Activated CD8-positive, alpha-beta T cell treated with anti-CD3 and anti-CD28 coated beads, Interleukin-2, amount 10 ng/mL, durations not matched to agents 7 days and 5 days (primary cell): ENCODE measurements at regions not wholly inside any gene's neighbourhood (a gene's known extent, or its start where the extent isn't known, plus 50 kb on each side); places are given as distances from the start of the nearest gene placed in this dataset.
A peak's percentile ranks its signal among the peaks of the same experiment; 100 is the strongest.
"Not testable (repeated sequence)": the region's sequence is repeated elsewhere in the genome, so short reads cannot be mapped to it uniquely, and the experiment has no call there.

ENCODE experiments used
- ATAC-seq: fragments of 150-1000 bp; cut with Tn5 transposase; one replicate; pipeline ENCODE4 v1.10.0; 2021; ENCODE audit warnings: moderate library complexity
- CTCF ChIA-PET: fragments of 350-600 bp; sonication (Branson Sonifier 250); formaldehyde crosslinking; loops from one replicate; lab custom pipeline; 2021; ENCODE audit warnings: antibody characterized with exemption; lab: Charles Lee
- POLR2A ChIA-PET: fragments of 350-600 bp; sonication (Branson Sonifier 250); formaldehyde crosslinking; loops from one replicate; lab custom pipeline; 2021; ENCODE audit warnings: antibody characterized with exemption; lab: Charles Lee
- DNase-seq: peaks from one replicate; pipeline ENCODE4 v3.0.0-alpha.2; 2020
- H3K27ac Mint-ChIP-seq: one replicate; pipeline ENCODE4 v1.8.0; 2021; ENCODE audit warnings: mild to moderate bottlenecking, mixed read lengths
- H3K27me3 Mint-ChIP-seq: one replicate; pipeline ENCODE4 v1.8.0; 2021; ENCODE audit warnings: low read depth, mixed read lengths
- H3K36me3 Mint-ChIP-seq: one replicate; pipeline ENCODE4 v1.8.0; 2021; ENCODE audit warnings: low read depth, mixed read lengths
- H3K4me1 Mint-ChIP-seq: one replicate; pipeline ENCODE4 v1.8.0; 2021; ENCODE audit warnings: low read depth, mixed read lengths
- H3K4me3 Mint-ChIP-seq: one replicate; pipeline ENCODE4 v1.8.0; 2021; ENCODE audit warnings: mild to moderate bottlenecking, mixed read lengths
- H3K9me3 Mint-ChIP-seq: one replicate; pipeline ENCODE4 v1.8.0; 2022; ENCODE audit warnings: mixed read lengths; ENCODE audit not compliant: insufficient read depth

DNA sequence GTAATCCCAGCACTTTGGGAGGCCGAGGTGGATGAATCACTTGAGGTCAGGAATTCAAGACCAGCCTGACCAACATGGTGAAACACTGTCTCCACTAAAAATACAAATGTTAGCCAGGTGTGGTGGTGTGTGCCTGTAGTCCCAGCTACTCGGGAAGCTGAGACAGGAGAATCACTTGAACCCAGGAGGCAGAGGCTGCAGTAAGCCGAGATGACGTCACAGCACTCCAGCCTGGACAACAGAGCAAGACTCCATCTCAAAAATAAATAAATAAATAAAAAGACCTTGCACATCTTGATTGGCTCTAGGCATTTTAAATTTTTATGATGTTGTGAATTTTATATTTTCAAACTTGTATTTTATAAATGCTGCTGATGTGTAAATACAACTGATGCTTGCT lies 141.7 kb downstream of the ARRDC3 start:
- DNase-seq, H3K4me1 Mint-ChIP-seq, H3K27me3 Mint-ChIP-seq, H3K27ac Mint-ChIP-seq, H3K4me3 Mint-ChIP-seq, POLR2A ChIA-PET, H3K36me3 Mint-ChIP-seq, ATAC-seq: not testable (repeated sequence)
- H3K9me3 Mint-ChIP-seq = peaks cover 16% of the 10 kb centered on the region
- CTCF ChIA-PET = interaction anchor here (1.0 kb wide), 1 partner anchor 14 kb away, joined by 3 read pairs; no protein-coding TSS in a partner anchor

DNA sequence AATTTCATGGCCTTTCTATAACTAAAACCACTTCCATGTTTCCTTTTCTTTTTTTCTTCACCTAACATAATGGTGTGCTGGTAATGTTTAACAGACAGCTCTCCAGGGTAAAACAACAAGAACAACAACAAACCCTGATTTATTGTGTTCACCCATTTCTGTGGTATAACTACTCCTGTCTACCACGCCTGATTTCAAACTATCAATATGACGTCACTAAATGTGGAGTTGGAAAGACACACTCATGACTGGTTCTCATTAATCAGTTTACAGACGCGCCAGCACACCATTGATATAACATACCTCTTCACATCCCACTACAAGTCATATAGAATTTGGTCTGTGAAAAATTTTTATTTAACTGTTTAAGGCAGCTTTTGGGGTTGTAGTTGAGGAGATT lies 142.9 kb downstream of the ARRDC3 start:
- H3K36me3 Mint-ChIP-seq = peaks cover 4% of the 10 kb centered on the region
- no peak overlapping the region for H3K27ac Mint-ChIP-seq
- CTCF ChIA-PET = interaction anchor here (1.5 to 2.1 kb wide), 2 partner anchors 21 to 145 kb away, joined by 3 to 5 read pairs; no protein-coding TSS in a partner anchor
- H3K4me1 Mint-ChIP-seq = no peaks in the 10 kb centered on the region
- H3K9me3 Mint-ChIP-seq = peaks cover 16% of the 10 kb centered on the region
- ATAC-seq (no peak), DNase-seq (no peak)
- POLR2A ChIA-PET = no interaction called here
- H3K27me3 Mint-ChIP-seq = peaks cover 3% of the 10 kb centered on the region
- no peak overlapping the region for H3K4me3 Mint-ChIP-seq

DNA sequence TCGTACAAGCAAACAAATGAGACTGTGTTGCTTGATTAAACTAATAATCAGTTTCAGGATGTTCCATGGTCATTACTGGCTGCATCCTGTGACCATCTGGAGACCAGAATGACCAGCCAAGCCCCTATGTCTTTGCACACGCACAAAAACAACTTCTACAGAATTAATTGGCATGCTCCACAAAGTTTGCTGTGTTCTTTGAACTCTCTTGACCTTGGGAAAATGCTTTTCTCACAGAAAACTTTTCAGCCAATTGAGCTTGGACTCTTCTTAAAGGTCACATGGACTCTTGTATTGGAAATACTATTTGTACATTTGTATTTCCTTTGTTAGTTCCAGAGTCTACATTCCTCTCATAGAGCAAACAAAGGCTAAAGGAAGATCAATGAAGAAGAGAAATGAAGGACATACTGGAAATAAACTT lies 147.8 kb downstream of the ARRDC3 start:
- H3K36me3 Mint-ChIP-seq = no peaks in the 10 kb centered on the region
- ChIA-PET CTCF (interaction anchor here (1.1 to 1.8 kb wide), 2 partner anchors 15 to 150 kb away, joined by 3 read pairs; no protein-coding TSS in a partner anchor), POLR2A (no interaction called here)
- DNase-seq = no peak
- no peak overlapping the region for H3K4me3 Mint-ChIP-seq
- H3K9me3 Mint-ChIP-seq = no peaks in the 10 kb centered on the region
- no peaks in the 10 kb centered on the region for H3K4me1 Mint-ChIP-seq
- no peak overlapping the region for H3K27ac Mint-ChIP-seq
- no peak for ATAC-seq
- peaks cover 5% of the 10 kb centered on the region for H3K27me3 Mint-ChIP-seq

DNA sequence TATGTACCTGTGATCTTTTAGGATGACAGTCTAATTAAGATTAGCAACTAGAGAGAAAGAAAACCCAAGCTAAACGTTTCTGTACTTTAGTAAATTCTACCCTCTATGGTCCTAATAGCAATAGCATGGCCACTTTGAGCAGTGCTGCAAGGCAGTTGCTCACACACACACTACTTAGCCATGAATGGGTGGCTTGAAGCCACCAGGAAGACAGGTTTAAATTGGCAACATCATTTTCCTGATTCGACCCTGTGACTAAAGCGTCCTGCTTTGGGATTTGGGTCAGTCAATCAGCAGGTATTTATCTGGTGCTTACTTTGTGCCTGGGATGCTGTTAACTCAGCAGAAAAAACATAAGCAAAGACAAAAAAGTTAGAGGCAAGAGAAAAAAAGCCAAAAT lies 150.6 kb downstream of the ARRDC3 start:
- no peak for DNase-seq
- H3K9me3 Mint-ChIP-seq = peaks cover 12% of the 10 kb centered on the region

DNA sequence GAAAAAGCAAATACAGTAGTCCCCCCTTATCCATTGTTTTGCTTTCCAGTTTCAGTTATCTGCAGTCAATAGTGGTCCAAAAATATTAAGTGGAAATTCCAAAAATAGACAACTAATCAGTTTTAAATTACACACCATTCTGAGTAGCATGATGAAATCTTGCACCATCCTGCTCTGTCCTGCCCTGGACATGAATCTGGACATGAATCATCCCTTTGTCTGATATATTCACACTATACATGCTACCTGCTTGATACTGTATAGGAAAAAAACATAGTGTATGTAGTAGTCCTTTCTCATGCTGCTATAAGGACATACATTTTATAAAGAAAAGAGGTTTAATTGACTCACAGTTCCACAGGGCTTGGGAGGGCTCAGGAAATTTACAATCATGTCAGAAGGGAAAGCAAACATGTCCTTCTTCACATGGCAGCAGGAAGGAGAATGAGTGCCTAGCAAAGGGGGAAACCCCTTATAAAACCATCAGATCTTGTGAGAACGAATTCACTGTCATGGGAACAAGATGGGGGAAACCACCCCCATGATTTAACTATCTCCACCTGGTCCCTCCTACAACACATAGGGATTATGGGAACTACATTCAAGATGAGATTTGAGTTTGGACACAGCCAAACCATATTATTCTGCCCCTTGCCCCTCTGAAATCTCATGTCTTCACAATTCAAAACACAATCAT lies 153.9 kb downstream of the ARRDC3 start:
- Mint-ChIP-seq H3K4me3 (no peak overlapping the region), H3K27ac (no peak overlapping the region), H3K4me1 (no peaks in the 10 kb centered on the region), H3K9me3 (peaks cover 12% of the 10 kb centered on the region), H3K27me3 (peaks cover 7% of the 10 kb centered on the region), H3K36me3 (peaks cover 7% of the 10 kb centered on the region)
- ChIA-PET POLR2A (no interaction called here), CTCF (interaction anchor here (0.9 to 3.8 kb wide), 4 partner anchors 14 to 157 kb away, joined by 3 to 109 read pairs (median 6); no protein-coding TSS in a partner anchor)
- no peak for DNase-seq
- no peak for ATAC-seq

More for the DNA sequence above, 150.6 kb downstream of the ARRDC3 start:
- peaks cover 5% of the 10 kb centered on the region for H3K27me3 Mint-ChIP-seq
- H3K4me1 Mint-ChIP-seq = no peaks in the 10 kb centered on the region
- no peak for ATAC-seq
- peaks cover 7% of the 10 kb centered on the region for H3K36me3 Mint-ChIP-seq
- no peak overlapping the region for H3K27ac Mint-ChIP-seq
- no peak overlapping the region for H3K4me3 Mint-ChIP-seq
- POLR2A ChIA-PET = interaction anchor here (1.1 kb wide), 1 partner anchor 151 kb away, joined by 3 read pairs; the partner anchor contains the start of gene ARRDC3
- CTCF ChIA-PET = interaction anchor here (0.6 to 2.2 kb wide), 3 partner anchors 13 to 152 kb away, joined by 3 to 14 read pairs (median 4); no protein-coding TSS in a partner anchor

DNA sequence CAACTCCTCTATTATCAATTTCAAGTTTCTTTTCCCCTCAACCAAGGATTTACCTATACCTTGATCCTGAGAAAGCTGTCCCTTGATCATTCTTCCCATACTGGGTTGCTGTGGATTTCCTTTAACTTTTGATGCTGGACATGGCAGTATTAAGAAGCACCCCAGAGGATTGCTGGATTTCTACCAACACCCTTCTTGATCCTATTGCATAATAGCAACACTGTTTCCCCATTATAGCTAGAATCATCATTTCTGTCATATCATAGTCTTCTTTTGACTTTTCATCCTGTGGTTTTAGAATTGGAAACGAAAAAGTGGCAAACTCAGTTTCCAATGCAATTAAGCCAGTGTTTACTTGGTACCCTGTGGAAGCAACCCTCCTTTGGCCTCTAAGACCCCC lies 154.9 kb downstream of the ARRDC3 start:
- H3K27me3 Mint-ChIP-seq = peaks cover 4% of the 10 kb centered on the region
- peaks cover 7% of the 10 kb centered on the region for H3K36me3 Mint-ChIP-seq
- H3K9me3 Mint-ChIP-seq = peaks cover 12% of the 10 kb centered on the region
- ChIA-PET CTCF (interaction anchor here (1.2 to 3.8 kb wide), 6 partner anchors 14 to 362 kb away, joined by 3 to 109 read pairs (median 6); partner anchors contain the start of gene ARRDC3), POLR2A (interaction anchor here (0.8 to 1.6 kb wide), 2 partner anchors 152 to 157 kb away, joined by 4 to 8 read pairs; no protein-coding TSS in a partner anchor)
- H3K27ac Mint-ChIP-seq = no peak overlapping the region
- no peak for DNase-seq
- no peak for ATAC-seq
- H3K4me1 Mint-ChIP-seq = no peaks in the 10 kb centered on the region
- H3K4me3 Mint-ChIP-seq = no peak overlapping the region

DNA sequence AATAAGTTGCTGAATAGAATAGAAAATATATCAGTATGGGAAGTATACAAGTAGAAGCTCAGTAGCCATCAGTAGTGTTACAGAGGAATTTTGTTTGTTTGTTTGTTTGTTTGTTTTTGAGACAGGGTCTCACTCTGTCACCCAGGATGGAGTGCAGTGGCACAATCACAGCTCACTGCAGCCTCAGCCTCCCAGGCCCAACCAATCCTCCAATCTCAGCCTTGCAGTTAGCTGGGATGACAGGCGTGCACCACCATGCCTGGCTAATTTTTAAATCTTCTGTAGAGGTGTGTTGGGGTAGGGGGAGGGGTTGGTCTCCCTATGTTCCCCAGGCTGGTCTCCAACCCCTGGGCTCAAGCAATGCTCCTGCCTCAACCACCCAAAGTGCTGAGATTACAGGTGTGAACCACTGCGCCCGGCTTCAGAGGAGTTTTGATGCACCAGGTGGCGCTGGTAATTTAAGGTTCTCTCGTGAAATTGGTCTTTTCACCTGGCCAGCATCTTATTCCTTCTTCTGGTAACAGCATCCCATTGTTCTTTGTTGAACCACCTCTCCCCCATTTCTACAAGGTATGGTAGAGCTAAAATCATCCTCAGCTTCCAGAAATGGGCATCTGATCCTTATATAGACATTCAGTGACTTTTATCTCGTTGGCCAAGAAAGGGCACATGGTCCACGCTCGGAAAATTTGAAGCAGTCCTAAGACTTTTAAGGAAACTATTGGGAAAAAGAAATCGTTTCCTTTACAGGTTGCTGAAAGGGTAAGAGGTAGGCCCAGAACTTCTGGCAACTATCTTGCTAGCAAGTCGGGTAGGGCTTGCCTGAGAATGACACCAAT lies 157.1 kb downstream of the ARRDC3 start:
- peaks cover 12% of the 10 kb centered on the region for H3K9me3 Mint-ChIP-seq
- peak; percentile 71 for ATAC-seq
- ChIA-PET CTCF (interaction anchor here (0.7 to 3.8 kb wide), 11 partner anchors 53 to 193 kb away, joined by 3 to 109 read pairs (median 5); partner anchors contain the start of gene ARRDC3), POLR2A (interaction anchor here (1.0 to 2.2 kb wide), 3 partner anchors 155 to 159 kb away, joined by 5 to 9 read pairs (median 6); partner anchors contain the start of gene ARRDC3)
- H3K4me3 Mint-ChIP-seq = no peak overlapping the region
- no peaks in the 10 kb centered on the region for H3K4me1 Mint-ChIP-seq
- peak; percentile 71 for DNase-seq
- H3K27me3 Mint-ChIP-seq = peaks cover 4% of the 10 kb centered on the region
- H3K27ac Mint-ChIP-seq = no peak overlapping the region
- peaks cover 7% of the 10 kb centered on the region for H3K36me3 Mint-ChIP-seq

DNA sequence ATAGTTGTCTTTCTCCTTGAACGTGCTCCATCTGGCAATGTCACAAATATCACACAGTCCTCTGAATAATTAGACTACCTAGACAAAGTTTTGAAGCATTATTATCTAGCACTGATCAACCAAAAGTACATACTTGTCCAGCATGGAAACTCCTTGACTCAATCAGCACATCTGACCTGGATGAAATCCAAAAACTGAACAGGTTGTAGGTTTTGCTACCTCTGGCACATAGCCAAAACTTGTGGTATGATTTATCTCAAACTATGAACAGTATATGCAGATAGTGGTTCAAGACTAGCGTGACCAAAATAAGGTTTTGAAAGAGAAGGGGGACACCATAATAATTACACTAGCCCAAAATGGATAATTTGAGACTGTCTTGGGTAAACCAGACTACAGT lies 158.1 kb downstream of the ARRDC3 start:
- ChIA-PET CTCF (interaction anchor here (11.4 kb wide), 1 partner anchor 160 kb away, joined by 230 read pairs; the partner anchor contains the start of gene ARRDC3), POLR2A (no interaction called here)
- DNase-seq (no peak), ATAC-seq (no peak)
- peaks cover 6% of the 10 kb centered on the region for H3K36me3 Mint-ChIP-seq
- no peak overlapping the region for H3K27ac Mint-ChIP-seq
- H3K27me3 Mint-ChIP-seq = peaks cover 4% of the 10 kb centered on the region
- no peaks in the 10 kb centered on the region for H3K4me1 Mint-ChIP-seq
- H3K4me3 Mint-ChIP-seq = no peak overlapping the region
- peaks cover 10% of the 10 kb centered on the region for H3K9me3 Mint-ChIP-seq

DNA sequence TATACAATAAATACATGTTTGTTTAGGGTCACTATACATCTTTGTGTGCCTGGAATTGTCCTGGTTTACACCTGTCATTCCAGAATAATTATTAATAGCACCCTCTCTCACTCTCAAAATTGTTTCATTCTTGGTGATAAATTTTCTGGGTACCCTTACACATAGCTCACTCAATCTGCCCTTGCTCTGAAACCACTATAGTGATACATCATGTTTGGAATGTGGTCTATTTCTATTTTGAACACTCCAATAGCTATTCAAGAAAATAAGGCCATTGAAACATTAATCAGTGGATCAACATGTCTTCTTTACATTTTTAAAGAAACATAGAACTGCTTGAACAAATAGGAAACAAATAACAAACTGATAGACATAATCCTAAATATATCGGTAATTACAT lies 158.7 kb downstream of the ARRDC3 start:
- Mint-ChIP-seq H3K27me3 (peaks cover 4% of the 10 kb centered on the region), H3K9me3 (peaks cover 5% of the 10 kb centered on the region), H3K27ac (no peak overlapping the region), H3K4me1 (no peaks in the 10 kb centered on the region), H3K4me3 (no peak overlapping the region), H3K36me3 (peaks cover under 1% of the 10 kb centered on the region)
- ChIA-PET CTCF (interaction anchor here (11.4 kb wide), 1 partner anchor 161 kb away, joined by 230 read pairs; the partner anchor contains the start of gene ARRDC3), POLR2A (no interaction called here)
- DNase-seq (no peak), ATAC-seq (no peak)

DNA sequence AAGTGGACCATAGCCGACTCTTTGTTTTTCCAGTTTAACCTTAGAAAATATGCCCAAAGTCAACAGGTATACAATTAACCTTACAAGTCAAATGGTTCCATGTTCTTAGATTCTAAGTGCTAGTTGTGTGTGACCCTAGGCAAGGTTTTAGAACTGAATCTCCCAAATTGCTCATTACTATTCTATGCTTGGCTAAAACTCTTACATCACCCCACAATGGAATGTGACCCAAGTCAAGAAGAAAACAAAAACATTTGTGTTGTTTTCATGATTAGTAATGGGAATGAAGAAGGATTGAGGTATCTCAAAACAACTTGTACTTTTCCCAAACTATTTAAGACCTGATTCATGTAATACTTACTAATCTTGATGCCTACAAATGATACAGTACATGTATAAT lies 159.2 kb downstream of the ARRDC3 start:
- Mint-ChIP-seq H3K4me3 (no peak overlapping the region), H3K4me1 (peaks cover 3% of the 10 kb centered on the region), H3K27me3 (peaks cover 4% of the 10 kb centered on the region), H3K36me3 (no peaks in the 10 kb centered on the region), H3K9me3 (peaks cover under 1% of the 10 kb centered on the region), H3K27ac (no peak overlapping the region)
- ATAC-seq (no peak), DNase-seq (no peak)
- ChIA-PET POLR2A (interaction anchor here (0.6 kb wide), 1 partner anchor 48 kb away, joined by 5 read pairs; no protein-coding TSS in a partner anchor), CTCF (interaction anchor here (11.4 kb wide), 1 partner anchor 161 kb away, joined by 230 read pairs; the partner anchor contains the start of gene ARRDC3)

DNA sequence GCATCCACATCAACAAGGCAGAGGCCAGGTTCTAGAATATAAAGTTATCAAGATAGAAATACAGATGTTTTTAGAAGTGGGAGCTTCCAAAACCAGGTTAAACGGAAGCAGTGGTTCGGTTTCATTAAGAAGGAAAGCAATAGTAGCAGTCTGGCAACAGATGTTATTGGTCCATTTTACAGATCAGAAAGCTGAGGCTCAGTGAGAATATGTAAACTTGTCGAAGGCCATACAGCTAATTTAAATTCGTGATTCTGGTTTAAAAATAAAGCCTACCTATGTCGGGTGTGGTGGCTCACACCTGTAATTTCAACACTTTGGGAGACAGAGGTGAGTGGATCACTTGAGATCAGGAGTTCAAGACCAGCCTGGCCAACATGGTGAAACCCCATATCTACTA lies 160.6 kb downstream of the ARRDC3 start:
- Mint-ChIP-seq H3K4me1 (peaks cover 3% of the 10 kb centered on the region), H3K27ac (no peak overlapping the region), H3K36me3 (no peaks in the 10 kb centered on the region), H3K27me3 (peaks cover 4% of the 10 kb centered on the region), H3K4me3 (no peak overlapping the region), H3K9me3 (no peaks in the 10 kb centered on the region)
- ATAC-seq (no peak), DNase-seq (no peak)
- POLR2A ChIA-PET = interaction anchor here (0.9 to 1.8 kb wide), 2 partner anchors 89 to 161 kb away, joined by 4 to 5 read pairs; partner anchors contain the start of gene ARRDC3
- CTCF ChIA-PET = interaction anchor here (0.6 to 11.4 kb wide), 5 partner anchors 90 to 290 kb away, joined by 3 to 230 read pairs (median 6); partner anchors contain the start of gene ARRDC3
